RKO (cell line): ENCODE measurements at regions not wholly inside any gene's neighbourhood (a gene's known extent, or its start where the extent isn't known, plus 50 kb on each side); places are given as distances from the start of the nearest gene placed in this dataset.

Experiments used
- DNase-seq: peaks from one replicate; pipeline ENCODE4 v3.0.0-alpha.2; 2016; ENCODE audit warnings: low spot score

DNA sequence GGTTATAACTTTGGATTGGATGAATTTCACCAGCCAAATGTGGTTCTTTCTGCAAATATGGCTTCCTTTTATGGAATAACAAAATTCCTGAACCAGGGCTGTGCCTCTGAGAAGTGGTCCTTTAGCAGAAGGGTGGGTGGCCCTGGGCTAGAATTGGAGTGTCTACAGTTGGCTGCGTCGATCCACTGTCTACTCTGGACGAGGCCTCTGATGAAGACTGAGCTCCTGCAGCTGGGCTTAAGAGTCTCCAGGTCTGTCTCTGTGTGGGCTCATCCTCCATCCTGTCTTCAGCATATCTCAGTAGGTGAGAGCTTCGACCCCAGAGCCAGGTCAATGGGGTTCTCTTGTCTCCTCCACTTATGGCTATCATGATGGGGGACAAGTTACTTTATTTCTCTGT, 166.3 kb upstream of the PMEPA1 start:
- no peak for DNase-seq

DNA sequence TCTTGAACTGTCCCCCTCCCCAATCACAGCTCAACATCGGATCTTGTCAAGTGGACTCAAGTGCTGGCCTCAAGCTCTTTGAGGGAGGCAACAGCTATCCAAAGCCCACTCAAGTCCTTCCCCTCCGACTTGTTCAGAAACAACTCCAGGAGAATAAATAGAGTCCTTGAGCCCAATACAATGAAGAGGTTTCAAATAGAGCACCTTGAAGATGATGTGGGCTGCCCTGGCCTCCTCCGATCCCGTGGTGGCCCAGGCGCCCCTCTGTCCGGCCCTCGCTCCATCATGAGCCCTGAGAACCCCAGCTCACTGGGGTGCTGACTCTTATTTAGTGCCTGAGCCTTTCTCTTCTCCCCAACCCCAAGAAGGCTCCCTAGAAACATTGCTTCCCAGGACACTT, 164.3 kb upstream of the PMEPA1 start:
- no peak for DNase-seq

DNA sequence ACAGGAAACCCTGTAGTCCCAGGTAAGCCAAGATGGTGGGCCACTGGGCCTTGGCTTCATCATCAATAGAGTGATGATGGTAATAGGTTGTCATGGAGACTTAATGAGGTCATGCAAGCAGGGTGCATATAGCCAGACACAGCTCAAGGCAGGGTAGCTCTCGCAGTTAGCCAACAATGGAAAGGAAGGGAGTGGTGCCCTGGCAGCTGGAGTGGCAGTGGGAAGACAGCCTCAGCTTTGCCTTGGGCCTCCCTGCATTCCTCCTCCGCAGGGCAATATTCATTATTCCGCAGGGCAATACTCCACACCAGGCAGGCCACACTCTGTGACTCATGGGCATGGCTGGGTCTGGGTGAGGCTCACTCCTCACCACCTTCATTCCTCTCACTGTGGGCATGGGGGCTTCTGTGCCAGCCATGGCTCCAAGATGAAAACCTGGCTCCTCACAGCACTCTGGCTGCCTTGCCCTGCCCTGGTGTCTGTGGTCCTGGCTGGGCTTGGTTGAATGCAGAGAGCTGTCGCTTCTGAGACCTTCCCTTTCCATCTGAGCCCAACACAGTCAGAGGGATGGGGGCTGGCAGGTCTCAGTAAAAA, 163.1 kb upstream of the PMEPA1 start:
- DNase-seq: no peak

DNA sequence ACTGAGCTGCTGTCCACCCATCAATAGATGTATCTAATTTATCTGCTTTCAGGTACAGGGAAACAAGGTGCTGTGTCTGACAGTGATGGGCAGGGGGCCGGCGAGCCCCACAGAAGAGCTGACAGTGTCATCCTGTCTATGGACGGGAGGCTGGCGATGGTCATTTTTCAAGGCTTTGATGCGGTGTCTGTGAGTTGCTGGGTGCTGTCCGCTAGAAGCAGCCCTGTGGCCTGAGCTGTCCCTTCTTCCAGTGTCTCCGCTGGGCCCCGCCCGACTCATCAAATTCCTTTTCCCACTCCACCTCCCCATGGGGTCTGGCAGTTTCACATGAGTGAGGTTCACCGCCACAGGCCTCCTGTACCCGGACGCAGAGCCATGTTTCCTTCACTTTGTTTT, 161.4 kb upstream of the PMEPA1 start:
- no peak for DNase-seq

DNA sequence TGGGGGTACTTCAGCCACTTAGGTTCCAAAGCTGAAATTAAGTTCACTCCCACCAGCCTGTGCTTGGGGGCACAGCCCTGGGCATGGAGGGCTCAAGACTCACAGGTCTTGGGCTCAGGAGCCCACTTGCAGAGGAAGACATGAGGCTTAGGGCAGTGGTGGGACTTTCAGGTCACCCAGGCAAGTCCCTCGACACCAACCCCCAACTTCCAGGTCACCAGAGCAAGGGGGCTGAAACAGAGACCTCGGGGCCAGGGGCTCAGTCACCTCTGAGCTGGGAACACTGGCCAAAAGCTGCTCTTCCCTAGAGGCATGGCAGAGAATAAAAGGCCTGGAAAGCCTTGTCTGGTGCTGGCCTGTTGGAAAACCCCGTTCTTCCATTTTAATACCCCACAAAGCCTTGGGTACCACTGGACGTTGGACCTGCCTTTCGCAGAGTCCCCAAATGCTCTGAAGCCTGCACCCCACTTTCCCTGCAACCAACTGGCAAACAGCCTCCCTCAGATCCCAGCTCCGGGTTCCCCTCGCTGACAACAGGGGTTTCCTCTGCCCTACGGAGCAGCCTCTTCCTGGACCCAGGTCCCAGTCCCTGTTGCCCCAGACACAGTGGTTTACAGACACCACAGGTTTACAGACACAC, 160.9 kb upstream of the PMEPA1 start:
- DNase-seq: no peak

DNA sequence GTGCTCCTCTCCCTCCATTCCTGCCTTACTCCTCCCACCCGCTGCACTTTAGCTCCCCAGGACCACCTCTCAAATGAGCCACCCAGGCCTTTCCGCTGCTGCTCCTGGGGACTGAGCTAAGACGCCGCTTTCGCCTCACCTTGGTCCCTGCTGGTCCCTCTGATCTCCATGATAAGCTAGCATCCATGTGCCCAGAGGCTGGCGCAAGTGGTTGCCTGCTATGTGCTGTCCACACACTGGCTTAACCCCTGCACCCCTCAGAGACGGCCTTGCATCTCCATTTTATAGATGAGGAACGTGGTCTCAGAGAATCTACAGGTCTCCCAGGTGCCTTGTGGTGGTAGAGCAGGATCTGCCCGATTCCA, 160.1 kb upstream of the PMEPA1 start:
- no peak for DNase-seq

DNA sequence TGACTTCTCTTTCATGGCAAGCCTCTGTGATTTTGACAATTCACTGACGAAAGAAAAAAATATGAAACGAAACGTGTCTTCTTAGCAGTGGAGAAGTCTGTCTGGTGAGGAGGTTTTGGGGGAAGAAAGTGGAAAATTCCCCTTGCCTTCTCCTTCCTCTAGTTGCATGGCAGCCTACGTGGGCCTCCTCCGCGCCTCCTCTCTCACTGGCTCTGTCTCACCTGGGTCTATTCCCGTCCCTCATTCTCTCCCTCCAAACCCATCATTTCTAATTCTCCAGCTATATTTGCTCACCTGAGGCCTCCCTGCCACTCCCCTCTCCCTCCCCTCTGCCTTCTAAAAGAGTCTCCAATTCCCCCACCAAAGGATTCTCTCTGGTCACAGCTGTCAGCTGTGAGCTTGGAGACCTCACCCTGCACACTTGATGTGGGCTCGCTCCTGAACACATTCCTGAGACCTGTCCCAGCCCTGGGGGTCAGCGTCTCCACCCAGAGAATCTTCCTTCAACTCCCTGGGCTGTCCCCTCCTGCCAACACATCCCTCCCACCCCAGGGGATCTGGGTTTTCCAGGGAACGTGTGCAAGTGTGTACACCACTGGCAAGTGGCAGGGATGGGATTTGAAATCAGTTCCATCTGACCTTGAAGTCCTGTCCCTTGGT, 159.6 kb upstream of the PMEPA1 start:
- no peak for DNase-seq

DNA sequence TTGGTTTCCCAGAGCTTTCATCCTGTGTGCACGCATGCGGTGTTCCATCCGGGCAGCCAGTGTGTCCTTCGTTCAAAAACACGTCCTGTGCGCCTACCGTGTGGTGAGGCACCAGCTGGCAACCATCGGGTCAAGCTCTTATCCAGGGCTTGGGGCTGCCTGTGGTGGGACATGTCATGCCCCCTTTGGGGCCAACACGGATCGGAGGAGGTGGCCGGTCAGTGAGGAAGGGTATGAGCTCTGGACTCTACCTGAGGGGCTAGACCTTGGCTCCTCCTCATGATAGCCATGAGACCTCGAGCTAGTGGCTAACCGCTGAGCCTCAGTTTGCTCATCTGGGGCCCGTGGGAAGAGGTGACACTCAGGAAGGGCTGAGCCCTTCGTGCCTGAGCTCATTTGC, 158.5 kb upstream of the PMEPA1 start:
- no peak for DNase-seq

DNA sequence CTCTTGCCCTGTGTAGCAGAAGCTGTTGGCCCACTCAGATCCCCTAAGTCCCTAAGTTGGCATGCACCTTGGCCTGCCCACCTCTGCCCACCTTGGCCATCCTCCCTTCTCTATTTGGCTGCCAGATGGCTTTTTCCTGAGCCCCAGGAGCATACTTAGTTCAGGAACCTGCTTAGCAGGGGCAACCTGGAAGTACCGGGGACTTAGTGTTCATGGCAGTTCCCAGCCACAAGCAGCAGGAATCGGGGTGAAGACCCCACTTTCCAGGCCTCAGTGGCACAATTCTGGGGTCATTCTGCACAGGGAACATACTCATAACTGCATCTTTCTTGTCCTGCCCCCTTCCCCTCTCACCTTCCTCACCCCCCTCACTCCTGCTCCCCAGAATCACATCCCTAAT, 158.0 kb upstream of the PMEPA1 start:
- no peak for DNase-seq

DNA sequence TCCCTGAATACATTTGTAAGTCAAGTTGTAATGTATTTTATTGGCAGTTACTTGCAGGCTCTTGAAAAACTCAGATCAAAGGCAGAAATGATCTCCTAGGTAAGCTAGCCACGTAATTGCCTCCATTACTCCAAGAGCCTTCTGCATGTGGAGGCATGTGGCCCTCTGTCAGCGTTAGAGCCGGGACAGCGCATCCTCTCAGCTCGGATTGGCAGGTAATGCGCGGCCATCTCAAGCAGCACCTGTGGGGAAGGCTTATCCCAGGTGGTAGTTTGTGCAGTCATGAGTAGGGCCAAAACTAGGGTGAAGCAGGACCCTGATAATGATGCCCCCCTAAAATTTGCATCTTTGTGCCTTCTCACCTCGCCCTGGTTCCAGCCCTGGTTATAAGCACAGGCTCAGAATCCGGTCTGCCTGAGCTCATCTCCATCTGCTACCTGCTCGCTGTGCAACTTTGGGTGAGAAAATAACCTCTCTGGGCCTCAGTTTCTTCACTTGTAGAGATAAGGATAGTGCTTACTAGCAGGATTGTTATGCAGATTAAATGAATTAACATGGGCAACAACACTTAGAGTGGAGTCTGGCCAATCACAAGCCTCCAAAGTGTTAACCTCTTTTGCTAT, 157.5 kb upstream of the PMEPA1 start:
- no peak for DNase-seq

DNA sequence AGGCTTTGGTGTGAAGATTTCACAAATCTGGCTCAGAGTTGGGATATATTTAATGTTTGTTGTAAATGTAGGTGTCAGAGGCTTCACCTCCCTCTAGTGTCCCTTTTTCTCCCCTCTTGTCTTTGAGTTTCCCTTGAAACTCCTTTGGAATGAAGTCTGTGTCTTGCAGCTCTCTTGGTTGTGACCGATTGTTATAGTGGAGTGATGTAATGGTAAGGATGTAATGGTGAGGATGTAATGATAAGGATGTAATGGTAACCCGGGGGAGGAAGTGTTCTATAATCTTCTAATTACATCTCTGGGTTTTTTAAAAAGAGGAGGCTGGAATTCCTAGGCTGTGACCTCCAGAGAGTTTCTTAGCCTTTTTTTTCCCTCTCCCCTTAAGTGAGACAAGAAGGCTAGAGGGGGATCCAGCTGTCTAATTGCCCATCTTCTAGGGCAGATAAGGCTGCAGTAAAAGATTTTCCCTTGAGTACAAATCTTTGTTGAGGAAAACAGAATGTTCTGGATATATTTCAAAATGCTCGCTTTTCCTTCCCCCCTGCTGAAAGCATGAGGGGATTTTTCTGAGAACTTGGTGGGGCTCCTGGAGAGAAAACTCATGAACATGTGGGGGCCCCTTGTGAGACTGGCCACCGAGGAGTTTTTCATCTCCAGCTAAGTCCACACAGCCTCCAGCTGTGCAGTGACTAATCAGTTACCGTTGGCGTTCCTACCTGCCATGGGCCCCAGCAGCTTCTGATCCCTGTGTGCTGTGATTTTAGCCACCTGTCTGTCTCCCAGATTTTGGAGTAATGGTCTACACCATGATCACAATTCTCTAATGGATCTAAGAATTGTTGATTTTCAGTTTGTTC, 156.7 kb upstream of the PMEPA1 start:
- no peak for DNase-seq

DNA sequence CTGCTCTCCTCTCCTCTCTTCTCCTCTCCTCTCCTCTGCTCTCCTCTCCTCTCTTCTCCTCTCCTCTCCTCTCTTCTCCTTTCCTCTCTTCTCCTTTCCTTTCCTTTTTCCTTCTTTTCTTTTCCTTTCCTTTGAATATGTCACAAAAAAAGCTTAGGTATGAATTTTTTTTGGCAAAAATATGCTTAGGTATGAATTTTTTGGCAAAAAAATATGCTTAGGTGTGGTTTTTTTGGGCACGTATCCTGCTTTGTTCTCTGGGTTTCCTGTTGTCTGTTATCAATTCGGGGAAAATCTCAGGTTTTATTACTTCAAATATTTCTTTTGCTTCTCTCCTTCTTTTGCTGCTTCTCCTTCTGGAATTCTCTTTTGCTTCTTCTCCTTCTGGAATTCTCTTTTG, 155.5 kb upstream of the PMEPA1 start:
- no peak for DNase-seq

DNA sequence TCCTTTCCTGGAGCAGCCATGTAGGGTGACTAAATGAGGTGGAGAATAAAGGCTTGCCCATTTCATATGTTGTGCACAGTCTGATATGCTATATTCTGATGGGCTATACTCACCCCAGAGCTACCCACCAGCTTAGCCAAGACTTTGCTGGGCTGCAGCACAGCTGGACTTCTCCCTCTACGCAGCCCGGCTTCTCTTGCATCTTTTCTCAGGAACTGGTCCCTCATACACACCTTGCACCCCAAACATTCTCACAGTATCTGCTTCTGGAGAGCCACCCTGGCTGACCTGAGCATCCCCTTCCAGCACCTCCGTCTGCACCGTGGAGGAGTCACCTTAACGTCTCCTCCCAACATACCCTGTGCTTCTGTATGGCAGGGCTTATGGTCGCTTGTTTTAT, 150.8 kb upstream of the PMEPA1 start:
- DNase-seq: no peak

DNA sequence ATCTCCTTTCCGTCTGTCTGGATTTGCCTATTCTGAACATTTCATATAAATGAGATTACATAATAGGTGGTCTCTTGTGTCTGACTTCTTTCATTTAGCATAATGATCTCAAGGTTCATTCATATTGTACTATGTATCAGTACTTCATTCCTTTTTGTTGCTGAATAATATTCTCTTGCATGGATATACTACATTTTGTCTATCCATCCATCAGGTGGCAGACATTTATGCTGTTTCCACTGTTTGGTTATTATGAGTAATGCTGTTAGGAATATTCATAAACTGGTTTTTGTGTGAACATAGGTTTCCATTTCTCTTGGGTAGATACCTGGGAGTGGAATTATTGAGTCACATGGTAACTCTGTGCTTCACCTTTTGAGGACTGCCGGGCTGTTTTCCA, 148.2 kb upstream of the PMEPA1 start:
- DNase-seq: no peak

DNA sequence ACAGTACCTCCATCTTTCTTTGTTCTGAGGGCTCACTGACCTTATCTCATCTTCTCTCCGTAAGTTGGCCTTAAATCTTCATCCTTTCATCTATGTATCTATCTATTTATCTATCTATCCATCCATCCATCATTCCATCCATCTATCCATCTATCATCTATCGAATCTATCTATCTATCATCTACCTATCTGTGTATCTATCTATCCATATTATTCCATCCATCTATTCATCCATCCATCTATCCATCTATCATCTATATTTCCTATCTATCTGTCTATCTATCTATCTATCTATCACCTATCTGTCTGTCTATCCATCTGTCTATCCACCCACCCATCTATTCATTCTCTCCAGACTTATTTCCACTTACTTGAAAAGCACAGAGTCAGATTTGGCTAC, 147.3 kb upstream of the PMEPA1 start:
- DNase-seq: no peak

DNA sequence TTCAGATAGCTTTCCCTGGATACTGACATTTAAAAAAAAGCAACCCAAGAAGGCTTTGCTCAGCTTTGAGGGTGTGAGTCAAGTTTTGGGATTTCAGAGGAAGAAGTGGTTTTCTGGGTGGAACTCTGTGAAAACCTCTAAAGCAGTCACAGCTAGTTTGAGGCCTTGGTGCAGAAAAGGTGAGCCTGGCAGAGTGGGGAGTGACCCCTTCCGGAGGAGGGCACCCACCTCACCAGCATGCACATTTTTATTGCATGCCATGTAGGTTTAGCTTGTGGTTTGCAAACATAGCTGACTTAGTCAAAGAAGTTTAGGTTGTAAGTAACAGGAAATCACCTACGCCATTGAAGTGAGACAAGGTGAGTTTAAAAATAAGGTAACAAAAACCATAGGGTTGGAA, 146.8 kb upstream of the PMEPA1 start:
- DNase-seq: no peak

DNA sequence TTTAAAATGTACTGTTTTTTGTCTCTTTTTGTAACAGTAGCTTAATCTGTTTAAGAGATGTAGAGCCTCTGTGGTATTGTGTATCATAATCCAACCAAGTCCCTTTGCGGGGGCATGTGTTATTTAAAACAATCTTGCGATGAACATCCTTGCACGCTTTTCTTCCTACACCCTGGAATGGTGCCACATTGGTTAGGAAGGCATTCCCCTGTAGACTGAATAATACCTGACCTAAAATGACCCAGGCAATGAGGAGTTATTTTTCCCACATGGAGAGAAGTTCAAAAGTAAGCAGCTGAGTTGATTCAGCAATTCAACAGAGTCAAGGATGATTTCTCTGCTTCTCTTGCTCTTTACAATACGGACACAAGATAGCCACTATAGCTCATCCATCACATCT, 142.0 kb upstream of the PMEPA1 start:
- no peak for DNase-seq

DNA sequence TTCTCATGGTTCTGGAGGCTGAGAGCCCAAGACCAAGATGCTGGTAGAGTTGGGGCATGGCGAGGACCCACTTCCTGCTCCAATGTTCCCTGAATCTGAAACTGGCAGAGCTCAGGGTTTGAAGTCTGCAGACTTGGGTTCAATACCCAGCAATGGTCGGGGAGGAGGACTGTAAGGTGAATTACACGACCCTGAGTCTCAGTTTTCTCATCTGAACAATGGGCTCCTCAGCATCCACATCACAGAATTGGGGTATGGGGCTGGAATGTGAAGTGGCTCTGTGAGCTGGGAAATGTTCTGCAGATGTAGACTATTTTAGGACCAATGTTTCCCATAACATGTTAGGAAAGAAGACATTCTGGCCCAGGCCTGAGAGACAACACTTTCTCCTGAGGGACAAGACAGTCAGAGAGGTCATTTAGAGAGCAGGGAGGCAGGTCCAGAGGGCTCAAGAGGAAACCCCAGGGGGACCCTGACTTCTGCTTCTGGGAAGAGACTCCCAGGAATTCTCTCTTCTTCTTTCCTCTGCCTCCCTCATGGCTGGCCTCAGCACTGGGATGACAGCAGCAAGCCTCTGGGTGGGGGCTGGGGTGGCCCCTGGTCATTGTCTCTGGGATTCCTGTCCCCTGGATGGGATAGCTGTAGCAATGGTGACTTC, 141.3 kb upstream of the PMEPA1 start:
- DNase-seq: no peak

DNA sequence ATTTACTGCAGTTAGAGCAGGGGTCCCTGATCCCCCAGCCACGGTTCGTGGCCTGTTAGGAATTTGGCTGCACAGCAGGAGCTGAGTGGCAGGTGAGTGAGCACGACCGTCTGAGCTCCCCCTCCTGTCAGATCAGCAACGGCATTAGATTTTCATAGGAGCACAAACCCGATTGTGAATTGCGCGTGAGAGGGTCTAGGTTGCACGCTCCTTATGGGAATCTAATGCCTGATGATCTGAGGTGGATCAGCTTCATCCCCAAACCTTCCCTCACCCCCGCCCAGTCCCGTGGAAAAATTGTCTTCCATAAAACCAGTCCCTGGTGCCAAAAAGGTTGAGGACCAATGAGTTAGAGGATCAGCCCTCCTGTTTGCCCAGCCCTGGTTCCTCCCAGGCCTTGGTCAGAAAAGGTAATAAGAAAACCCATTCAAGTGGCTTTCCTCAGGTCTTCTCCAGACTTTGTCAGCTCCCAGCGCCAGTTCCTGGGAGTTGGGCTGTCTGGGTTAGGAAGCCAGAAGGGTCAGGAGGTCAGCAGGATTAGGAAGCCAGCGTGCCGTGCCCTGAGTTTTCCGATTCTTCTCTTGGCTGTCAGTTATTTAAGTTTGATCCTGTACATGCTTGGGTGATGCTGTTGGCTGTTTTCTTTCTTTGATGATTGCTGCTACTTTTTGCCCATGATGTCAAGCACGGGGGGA, 139.9 kb upstream of the PMEPA1 start:
- no peak for DNase-seq

DNA sequence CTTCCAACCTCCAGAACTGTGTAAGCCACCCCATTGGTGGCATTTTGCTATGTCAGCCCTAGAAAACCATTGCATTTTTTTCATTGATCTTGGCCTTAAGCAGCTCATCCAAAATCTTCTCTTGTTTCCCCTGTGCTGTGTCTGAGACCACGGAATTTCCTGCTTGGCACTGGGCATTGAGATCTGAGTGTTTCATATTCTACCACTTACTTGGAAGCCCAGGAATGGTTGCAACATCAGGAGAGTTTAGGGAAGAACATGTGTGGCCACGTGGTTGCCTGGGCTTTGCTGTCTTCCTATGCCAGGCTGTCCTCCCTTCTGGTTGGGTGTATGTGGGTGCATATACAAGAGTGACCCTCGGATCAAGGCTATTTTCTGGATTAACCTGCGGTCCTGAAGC, 139.3 kb upstream of the PMEPA1 start:
- DNase-seq: no peak

DNA sequence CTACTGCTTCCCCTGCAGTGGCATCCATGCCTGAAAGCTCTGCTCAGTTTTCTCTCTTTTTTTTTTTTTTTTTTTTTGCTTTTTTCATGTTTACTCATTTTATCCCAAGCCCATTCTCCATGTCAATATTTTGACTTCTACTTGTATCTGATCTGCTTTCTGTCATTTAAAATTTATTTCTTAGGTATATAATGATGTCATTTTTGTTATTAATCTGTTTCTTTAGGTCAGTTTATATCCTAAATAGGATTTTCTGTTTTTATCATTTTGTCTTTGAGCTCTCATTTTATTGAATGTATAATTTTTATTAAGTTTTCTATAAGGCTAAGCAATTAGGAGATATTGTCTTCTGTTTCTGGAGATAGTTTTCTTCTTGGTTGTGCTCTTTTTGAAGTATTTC, 138.5 kb upstream of the PMEPA1 start:
- DNase-seq: no peak
